GM12878 (cell line): ENCODE measurements at regions not wholly inside any gene's neighbourhood (a gene's known extent, or its start where the extent isn't known, plus 50 kb on each side); places are given as distances from the start of the nearest gene placed in this dataset.

Experiments used
- ATAC-seq: fragments of 200-7000 bp; cut with Tn5 transposase; 3 replicates; pipeline ENCODE4 v1.9.1; 2020; ENCODE audit warnings: mild to moderate bottlenecking, moderate library complexity
- BruUV-seq: library from RNA; stranded (reverse); fragments of 400-500 nt; replicated peaks from 2 replicates; lab custom pipeline; 2021; lab: Mats Ljungman, UMichigan
- CTCF ChIA-PET: fragments of 300-600 bp; sonication (Branson Sonifier 250); formaldehyde crosslinking; extraction: SDS; loops from one replicate; lab custom pipeline; 2021; ENCODE audit warnings: inconsistent platforms; lab: Yijun Ruan, JAX
- POLR2A ChIA-PET: fragments of 350-600 bp; formaldehyde crosslinking; extraction: SDS; loops from one replicate; lab custom pipeline; 2021; ENCODE audit warnings: inconsistent platforms; lab: Charles Lee
- RAD21 ChIA-PET: fragments of 300-600 bp; sonication (Branson Sonifier 250); formaldehyde crosslinking; loops from one replicate; lab custom pipeline; 2023; ENCODE audit warnings: antibody characterized with exemption; ENCODE audit not compliant: unreplicated experiment; lab: Charles Lee
- SMC1A ChIA-PET: fragments of 300-600 bp; sonication (Branson Sonifier 250); formaldehyde crosslinking; loops from one replicate; lab custom pipeline; 2023; ENCODE audit not compliant: unreplicated experiment, uncharacterized antibody; lab: Charles Lee
- DNase-seq: peaks from one replicate; pipeline ENCODE4 v3.0.0-alpha.2; 2011; ENCODE audit warnings: low read depth, low spot score
- FAIRE-seq: peaks from 3 replicates; lab custom pipeline; 2011; peaks lifted over from hg19 to GRCh38; lab: Jason Lieb, UNC
- H2AFZ ChIP-seq: 2 replicates; pipeline ENCODE4 v1.6.0; 2011; ENCODE audit warnings: low read depth, low read length, control low read depth; ENCODE audit not compliant: control insufficient read depth
- H3K27ac ChIP-seq: 2 replicates; pipeline ENCODE4 v1.5.1; 2011; ENCODE audit warnings: control low read depth; ENCODE audit not compliant: control insufficient read depth, insufficient read depth
- H3K27me3 ChIP-seq, 2 experiments: replicated peaks in 1 of 2; 2 replicates each; pipeline versions ENCODE4 v1.6.0 to v1.6.1; 2011; ENCODE audit warnings: low read length in 1 of 2; ENCODE audit not compliant: control insufficient read depth in 2 of 2, insufficient read depth in 2 of 2
- H3K36me3 ChIP-seq, 2 experiments: 2 replicates each; pipeline ENCODE4 v1.5.1; 2011; ENCODE audit warnings: low read length in 1 of 2; ENCODE audit not compliant: control insufficient read depth in 2 of 2, insufficient read depth in 2 of 2
- H3K4me1 ChIP-seq: 2 replicates; pipeline ENCODE4 v1.6.1; 2011; ENCODE audit warnings: mild to moderate bottlenecking, low read length, moderate library complexity, mixed read lengths; ENCODE audit not compliant: control insufficient read depth, insufficient read depth
- H3K4me2 ChIP-seq: 2 replicates; pipeline ENCODE4 v1.6.0; 2011; ENCODE audit warnings: control low read depth; ENCODE audit not compliant: control insufficient read depth, insufficient read depth
- H3K4me3 ChIP-seq: fragments of 200-600 bp; sonication (generic); 2 replicates; pipeline ENCODE4 v1.5.1; 2016
- H3K79me2 ChIP-seq: 2 replicates; pipeline ENCODE4 v1.6.0; 2011; ENCODE audit warnings: low read length; ENCODE audit not compliant: control insufficient read depth, insufficient read depth
- H3K9ac ChIP-seq: 2 replicates; pipeline ENCODE4 v1.8.0; 2011; ENCODE audit warnings: low read length, control low read depth, mixed read lengths; ENCODE audit not compliant: control insufficient read depth, insufficient read depth
- H3K9me3 ChIP-seq: replicated peaks from 3 replicates; pipeline ENCODE4 v1.5.1; 2011; ENCODE audit warnings: mild to moderate bottlenecking, low read length; ENCODE audit not compliant: control insufficient read depth, insufficient read depth
- H4K20me1 ChIP-seq: 2 replicates; pipeline ENCODE4 v1.6.0; 2011; ENCODE audit not compliant: control insufficient read depth, insufficient read depth
- CBX5 ChIP-seq: sonication (generic); IDR thresholded peaks from 2 replicates; pipeline ENCODE4 v1.6.1; 2016; ENCODE audit warnings: low read depth, moderate library complexity, mild to moderate bottlenecking, inconsistent platforms
- EZH2 ChIP-seq: IDR thresholded peaks from 2 replicates; pipeline ENCODE4 v1.6.1; 2012; ENCODE audit warnings: low read depth, mild to moderate bottlenecking, control low read depth, inconsistent platforms, low read length, borderline replicate concordance; ENCODE audit not compliant: control insufficient read depth
- KDM1A ChIP-seq: fragments of 200-600 bp; sonication (generic); IDR thresholded peaks from 2 replicates; pipeline ENCODE4 v1.6.1; 2016; ENCODE audit warnings: borderline replicate concordance
- MEF2B ChIP-seq: fragments of 450-650 bp; IDR thresholded peaks from 2 replicates; pipeline ENCODE4 v1.6.1; 2018; ENCODE audit warnings: mild to moderate bottlenecking, moderate library complexity; ENCODE audit not compliant: partially characterized antibody, poor library complexity, severe bottlenecking
- MTA2 ChIP-seq: fragments of 450-650 bp; IDR thresholded peaks from 2 replicates; pipeline ENCODE4 v1.6.1; 2016; ENCODE audit warnings: low read depth, mild to moderate bottlenecking, moderate library complexity
- NFYA ChIP-seq: IDR thresholded peaks from 2 replicates; pipeline ENCODE4 v1.6.1; 2011; ENCODE audit warnings: low read depth, mild to moderate bottlenecking, low read length, improper control_type of control experiment, borderline replicate concordance
- NFYB ChIP-seq: IDR thresholded peaks from 2 replicates; pipeline ENCODE4 v1.6.1; 2011; ENCODE audit warnings: low read depth, mild to moderate bottlenecking, low read length, improper control_type of control experiment, moderate library complexity; ENCODE audit not compliant: insufficient read depth
- PAX8 ChIP-seq: fragments of 450-650 bp; IDR thresholded peaks from 2 replicates; pipeline ENCODE4 v1.6.1; 2017; ENCODE audit warnings: mild to moderate bottlenecking, moderate library complexity
- PML ChIP-seq: IDR thresholded peaks from 2 replicates; pipeline ENCODE4 v1.6.1; 2012; ENCODE audit warnings: low read length, inconsistent platforms
- POLR2AphosphoS5 ChIP-seq: IDR thresholded peaks from 2 replicates; pipeline ENCODE4 v1.6.1; 2011; ENCODE audit warnings: mild to moderate bottlenecking, low read length, inconsistent platforms
- TARDBP ChIP-seq: IDR thresholded peaks from 2 replicates; pipeline ENCODE4 v1.6.1; 2016; ENCODE audit warnings: borderline replicate concordance
- WGBS: methylation state at CpG from one replicate; pipeline ENCODE4 v1.1.6; 2016; ENCODE audit warnings: low lambda C conversion rate; ENCODE audit not compliant: insufficient replicate concordance, insufficient coverage; ENCODE audit errors: missing lambda C conversion rate; 5-methylcytosine and 5-hydroxymethylcytosine counted together
- in situ Hi-C: fragments of 300-500 bp; cut with MboI; formaldehyde crosslinking; loops from 9 replicates; pipeline ENCODE4 v1.14.3; 2018; ENCODE audit warnings: mixed read lengths
- intact Hi-C: fragments of 100-400 bp; cut with micrococcal nuclease; formaldehyde crosslinking; loops from one replicate; pipeline ENCODE4 v1.14.2; 2022; ENCODE audit not compliant: unreplicated experiment
- TF ChIP-seq, protein P1 (sequence below): IDR thresholded peaks from 2 replicates; pipeline ENCODE4 v1.6.1; 2011; ENCODE audit warnings: borderline replicate concordance, low read depth, mild to moderate bottlenecking, moderate library complexity, mixed read lengths, low read length; ENCODE audit not compliant: insufficient read depth; ENCODE audit errors: extremely low read length
- TF ChIP-seq, protein P2 (sequence below): fragments of 450-650 bp; IDR thresholded peaks from 2 replicates; pipeline ENCODE4 v1.6.1; 2014; ENCODE audit warnings: mild to moderate bottlenecking
- TF ChIP-seq, protein P3 (sequence below): fragments of 450-650 bp; IDR thresholded peaks from 2 replicates; pipeline ENCODE4 v1.6.1; 2018; ENCODE audit warnings: borderline replicate concordance, mild to moderate bottlenecking; ENCODE audit not compliant: partially characterized antibody

DNA sequence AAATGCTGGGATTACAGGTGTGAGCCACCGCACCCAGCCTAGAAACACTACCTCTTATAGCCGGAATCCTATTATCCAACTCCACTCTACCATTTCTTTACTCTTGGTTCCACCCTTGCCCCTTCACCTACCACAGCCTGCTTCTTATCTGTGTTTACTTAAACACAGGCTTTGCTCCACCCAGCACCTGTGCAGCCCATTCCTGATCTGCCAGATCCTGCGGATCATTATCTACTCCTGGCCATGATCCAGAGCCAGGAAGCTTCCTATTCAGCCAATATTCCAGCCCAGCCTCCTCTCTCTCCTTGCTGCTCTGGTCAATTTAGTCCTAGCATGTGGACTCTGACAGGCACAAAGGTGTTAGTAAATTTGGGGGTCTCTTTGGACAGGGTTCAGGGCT lies 98.8 kb upstream of the MED13 start:
- no peak for FAIRE-seq
- H3K27me3 ChIP-seq, result no peaks in the 10 kb centered on the region
- no peaks in the 10 kb centered on the region for H3K4me1 ChIP-seq
- 97% methylated on average over 3 of the region's 3 CpGs for WGBS
- H3K9ac ChIP-seq, result no peak overlapping the region
- in situ Hi-C loops (no loop called here), intact Hi-C loops (no loop called here)
- CTCF ChIA-PET, result no interaction called here
- no peak overlapping the region for H3K27ac ChIP-seq
- POLR2A ChIA-PET, result no interaction called here
- H4K20me1 ChIP-seq, result no peaks in the 10 kb centered on the region
- H3K4me2 ChIP-seq, result no peak overlapping the region
- no peak overlapping the region for H2AFZ ChIP-seq
- DNase-seq, result no peak
- no peak for TF ChIP-seq KDM1A
- TF ChIP-seq, protein P1, sequence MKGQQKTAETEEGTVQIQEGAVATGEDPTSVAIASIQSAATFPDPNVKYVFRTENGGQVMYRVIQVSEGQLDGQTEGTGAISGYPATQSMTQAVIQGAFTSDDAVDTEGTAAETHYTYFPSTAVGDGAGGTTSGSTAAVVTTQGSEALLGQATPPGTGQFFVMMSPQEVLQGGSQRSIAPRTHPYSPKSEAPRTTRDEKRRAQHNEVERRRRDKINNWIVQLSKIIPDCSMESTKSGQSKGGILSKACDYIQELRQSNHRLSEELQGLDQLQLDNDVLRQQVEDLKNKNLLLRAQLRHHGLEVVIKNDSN, result no peak
- no peak for TF ChIP-seq NFYB
- TF ChIP-seq MTA2, result no peak
- no peak for TF ChIP-seq POLR2AphosphoS5
- H3K9me3 ChIP-seq, result no peaks in the 10 kb centered on the region
- RAD21 ChIA-PET, result no interaction called here
- BruUV-seq, result no TSS peak
- no peak overlapping the region for H3K4me3 ChIP-seq
- no peaks in the 10 kb centered on the region for H3K79me2 ChIP-seq
- no peak for ATAC-seq
- no peaks in the 10 kb centered on the region for H3K36me3 ChIP-seq
- SMC1A ChIA-PET, result interaction anchor here (0.8 kb wide), 1 partner anchor 54 kb away, joined by 3 read pairs; no protein-coding TSS in a partner anchor

DNA sequence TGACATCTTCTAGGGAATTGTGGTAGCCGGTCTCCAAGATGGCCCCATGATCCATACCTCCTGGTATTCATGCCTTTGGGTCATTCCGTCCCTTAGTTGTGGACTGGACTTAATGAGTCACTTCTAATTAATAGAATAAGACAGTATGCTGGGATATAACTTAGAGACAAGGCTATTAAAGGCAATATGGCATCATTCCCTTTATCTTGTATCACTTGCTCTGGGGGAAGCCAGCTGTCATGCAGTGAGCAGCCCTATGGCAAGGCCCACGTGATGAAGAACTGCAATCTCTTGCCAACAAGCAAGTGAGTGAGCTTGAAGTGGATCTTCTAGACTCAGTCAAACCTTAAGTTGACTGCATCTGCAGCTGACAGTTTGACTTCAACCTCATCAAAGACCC lies 97.8 kb upstream of the MED13 start:
- WGBS, result 37% methylated on average over 3 of the region's 3 CpGs
- in situ Hi-C loops, result no loop called here
- TF ChIP-seq MEF2B, result no peak
- no peak for TF ChIP-seq NFYA
- TF ChIP-seq EZH2, result no peak
- no peak for TF ChIP-seq PAX8
- TF ChIP-seq, protein P2, sequence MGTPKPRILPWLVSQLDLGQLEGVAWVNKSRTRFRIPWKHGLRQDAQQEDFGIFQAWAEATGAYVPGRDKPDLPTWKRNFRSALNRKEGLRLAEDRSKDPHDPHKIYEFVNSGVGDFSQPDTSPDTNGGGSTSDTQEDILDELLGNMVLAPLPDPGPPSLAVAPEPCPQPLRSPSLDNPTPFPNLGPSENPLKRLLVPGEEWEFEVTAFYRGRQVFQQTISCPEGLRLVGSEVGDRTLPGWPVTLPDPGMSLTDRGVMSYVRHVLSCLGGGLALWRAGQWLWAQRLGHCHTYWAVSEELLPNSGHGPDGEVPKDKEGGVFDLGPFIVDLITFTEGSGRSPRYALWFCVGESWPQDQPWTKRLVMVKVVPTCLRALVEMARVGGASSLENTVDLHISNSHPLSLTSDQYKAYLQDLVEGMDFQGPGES, result no peak
- TF ChIP-seq TARDBP, result no peak
- TF ChIP-seq, protein P3, sequence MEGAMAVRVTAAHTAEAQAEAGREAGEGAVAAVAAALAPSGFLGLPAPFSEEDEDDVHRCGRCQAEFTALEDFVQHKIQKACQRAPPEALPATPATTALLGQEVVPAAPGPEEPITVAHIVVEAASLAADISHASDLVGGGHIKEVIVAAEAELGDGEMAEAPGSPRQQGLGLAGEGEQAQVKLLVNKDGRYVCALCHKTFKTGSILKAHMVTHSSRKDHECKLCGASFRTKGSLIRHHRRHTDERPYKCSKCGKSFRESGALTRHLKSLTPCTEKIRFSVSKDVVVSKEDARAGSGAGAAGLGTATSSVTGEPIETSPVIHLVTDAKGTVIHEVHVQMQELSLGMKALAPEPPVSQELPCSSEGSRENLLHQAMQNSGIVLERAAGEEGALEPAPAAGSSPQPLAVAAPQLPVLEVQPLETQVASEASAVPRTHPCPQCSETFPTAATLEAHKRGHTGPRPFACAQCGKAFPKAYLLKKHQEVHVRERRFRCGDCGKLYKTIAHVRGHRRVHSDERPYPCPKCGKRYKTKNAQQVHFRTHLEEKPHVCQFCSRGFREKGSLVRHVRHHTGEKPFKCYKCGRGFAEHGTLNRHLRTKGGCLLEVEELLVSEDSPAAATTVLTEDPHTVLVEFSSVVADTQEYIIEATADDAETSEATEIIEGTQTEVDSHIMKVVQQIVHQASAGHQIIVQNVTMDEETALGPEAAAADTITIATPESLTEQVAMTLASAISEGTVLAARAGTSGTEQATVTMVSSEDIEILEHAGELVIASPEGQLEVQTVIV, result no peak
- no peak for TF ChIP-seq PML
- TF ChIP-seq CBX5, result no peak

More for the DNA sequence above, 97.8 kb upstream of the MED13 start:
- ChIA-PET SMC1A (interaction anchor here (1.1 kb wide), 1 partner anchor 664 kb away, joined by 3 read pairs; no protein-coding TSS in a partner anchor), RAD21 (no interaction called here), CTCF (no interaction called here), POLR2A (no interaction called here)
- H3K9ac ChIP-seq, result no peak overlapping the region
- no peaks in the 10 kb centered on the region for H3K27me3 ChIP-seq
- H4K20me1 ChIP-seq, result no peaks in the 10 kb centered on the region
- H3K4me3 ChIP-seq, result no peak overlapping the region
- no peaks in the 10 kb centered on the region for H3K9me3 ChIP-seq
- DNase-seq (no peak), ATAC-seq (no peak), FAIRE-seq (no peak)
- no peaks in the 10 kb centered on the region for H3K36me3 ChIP-seq
- no peak overlapping the region for H2AFZ ChIP-seq
- no peak overlapping the region for H3K4me2 ChIP-seq
- BruUV-seq, result no TSS peak
- H3K27ac ChIP-seq, result no peak overlapping the region
- intact Hi-C loops, result no loop called here
- H3K79me2 ChIP-seq, result no peaks in the 10 kb centered on the region
- H3K4me1 ChIP-seq, result no peaks in the 10 kb centered on the region
